ENCODE measurements at regions not wholly inside any gene's neighbourhood (a gene's known extent, or its start where the extent isn't known, plus 50 kb on each side); places are given as distances from the start of the nearest gene placed in this dataset.

GRCh38 chr12:24560831-24561271, 388.1 kb downstream of the BCAT1 start:
- peak; percentile 11 for DNase-seq (ENCODE audit: low read depth)

GRCh38 chr12:24560192-24560775, 388.6 kb downstream of the BCAT1 start:
- DNase-seq (ENCODE audit: low read depth): no peak

GRCh38 chr12:24557738-24558137, 391.2 kb downstream of the BCAT1 start:
- no peak for DNase-seq (ENCODE audit: low read depth)

GRCh38 chr12:24555730-24556129, 393.2 kb downstream of the BCAT1 start:
- DNase-seq (ENCODE audit: low read depth): no peak

- no peak for DNase-seq (ENCODE audit: low read depth)
These were observed 394.1 kb downstream of the BCAT1 start for GRCh38 chr12:24554612-24555295.

GRCh38 chr12:24553259-24553658, 395.6 kb downstream of the BCAT1 start:
- DNase-seq (ENCODE audit: low read depth): no peak

- DNase-seq (ENCODE audit: low read depth): no peak
These were observed 397.6 kb downstream of the BCAT1 start for GRCh38 chr12:24551163-24551786.

GRCh38 chr12:24550609-24551008, 398.3 kb downstream of the BCAT1 start:
- no peak for DNase-seq (ENCODE audit: low read depth)

- DNase-seq (ENCODE audit: low read depth): no peak
These were observed 402.2 kb downstream of the BCAT1 start for GRCh38 chr12:24546661-24547060.

GRCh38 chr12:24546084-24546483, 402.8 kb downstream of the BCAT1 start:
- DNase-seq (ENCODE audit: low read depth): no peak

- no peak for DNase-seq (ENCODE audit: low read depth)
These were observed 404.5 kb downstream of the BCAT1 start for GRCh38 chr12:24544368-24544767.

GRCh38 chr12:24541193-24541871, 407.6 kb downstream of the BCAT1 start:
- no peak for DNase-seq (ENCODE audit: low read depth)

GRCh38 chr12:24539646-24540045, 409.3 kb downstream of the BCAT1 start:
- no peak for DNase-seq (ENCODE audit: low read depth)

- DNase-seq (ENCODE audit: low read depth): no peak
These were observed 411.6 kb downstream of the BCAT1 start for GRCh38 chr12:24537083-24537860.

GRCh38 chr12:24535334-24536069, 413.4 kb downstream of the BCAT1 start:
- DNase-seq (ENCODE audit: low read depth): no peak

- peak; percentile 9 for DNase-seq (ENCODE audit: low read depth)
These were observed 414.3 kb downstream of the BCAT1 start for GRCh38 chr12:24534622-24535021.

GRCh38 chr12:24533716-24534352, 415.1 kb downstream of the BCAT1 start:
- no peak for DNase-seq (ENCODE audit: low read depth)

GRCh38 chr12:24530689-24531088, 418.2 kb downstream of the BCAT1 start:
- peak; percentile 7 for DNase-seq (ENCODE audit: low read depth)

- no peak for DNase-seq (ENCODE audit: low read depth)
These were observed 421.8 kb downstream of the BCAT1 start for GRCh38 chr12:24527102-24527501.

- DNase-seq (ENCODE audit: low read depth): no peak
These were observed 426.2 kb downstream of the BCAT1 start for GRCh38 chr12:24522736-24523135.

Data from LHCN-M2 (cell line).